ENCODE measurements at regions not wholly inside any gene's neighbourhood (a gene's known extent, or its start where the extent isn't known, plus 50 kb on each side); places are given as distances from the start of the nearest gene placed in this dataset.

GRCh38 chr1:117747605-117748004, 141.8 kb downstream of the TENT5C start:
- ATAC-seq (no peak), DNase-seq (ENCODE audit: low spot score) (no peak)
- H3K27me3 Mint-ChIP-seq (ENCODE audit: low read depth) = no peaks in the 10 kb centered on the region; the same call in 1 of the 2 replicates
- H3K4me1 Mint-ChIP-seq = peaks cover 3% of the 10 kb centered on the region; the same call in 1 of the 2 replicates
- CTCF ChIA-PET = no interaction called here
- H3K36me3 Mint-ChIP-seq = peaks cover 6% of the 10 kb centered on the region
- H3K4me3 Mint-ChIP-seq = no peak overlapping the region
- no peak overlapping the region for H3K27ac Mint-ChIP-seq
- peaks cover 45% of the 10 kb centered on the region for H3K9me3 Mint-ChIP-seq
- POLR2A ChIA-PET = no interaction called here
- TF ChIP-seq NR2C2 (CRISPR knock-in tag; IDR thresholded peaks at IDR 0.05) (no peak), SMAD3 (CRISPR knock-in tag; IDR thresholded peaks at IDR 0.05; ENCODE audit: borderline replicate concordance) (no peak), ARID4B (CRISPR knock-in tag; IDR thresholded peaks at IDR 0.05; ENCODE audit: borderline replicate concordance) (no peak)

GRCh38 chr1:117751321-117751720, 145.5 kb downstream of the TENT5C start:
- H3K4me1 Mint-ChIP-seq = peaks cover 8% of the 10 kb centered on the region
- POLR2A ChIA-PET = no interaction called here
- CTCF ChIA-PET = interaction anchor here (1.4 kb wide), 1 partner anchor 43 kb away, joined by 4 read pairs; no protein-coding TSS in a partner anchor
- ATAC-seq (no peak), DNase-seq (ENCODE audit: low spot score) (no peak)
- no peaks in the 10 kb centered on the region; the same call in 1 of the 2 replicates for H3K27me3 Mint-ChIP-seq (ENCODE audit: low read depth)
- H3K36me3 Mint-ChIP-seq = peaks cover 6% of the 10 kb centered on the region
- TF ChIP-seq PRDM15 (CRISPR knock-in tag; IDR thresholded peaks at IDR 0.05) (no peak), ZNF671 (CRISPR knock-in tag; IDR thresholded peaks at IDR 0.05) (no peak), FOXJ3 (CRISPR knock-in tag; IDR thresholded peaks at IDR 0.05; ENCODE audit: borderline replicate concordance) (no peak), JUN (CRISPR knock-in tag; IDR thresholded peaks at IDR 0.05) (no peak), FOXK1 (CRISPR knock-in tag; IDR thresholded peaks at IDR 0.05) (no peak), CREM (CRISPR knock-in tag; IDR thresholded peaks at IDR 0.05) (no peak), E2F5 (CRISPR knock-in tag; IDR thresholded peaks at IDR 0.05) (no peak), RORB (CRISPR knock-in tag; IDR thresholded peaks at IDR 0.05) (no peak), IRF2 (CRISPR knock-in tag; IDR thresholded peaks at IDR 0.05; ENCODE audit: borderline replicate concordance, low read depth) (no peak), TEAD1 (CRISPR knock-in tag; IDR thresholded peaks at IDR 0.05) (no peak), MXD4 (CRISPR knock-in tag; IDR thresholded peaks at IDR 0.05; ENCODE audit: borderline replicate concordance) (no peak), EMX1 (CRISPR knock-in tag; IDR thresholded peaks at IDR 0.05) (no peak), NFATC4 (CRISPR knock-in tag; IDR thresholded peaks at IDR 0.05) (no peak), FOXP1 (CRISPR knock-in tag; IDR thresholded peaks at IDR 0.05; ENCODE audit: borderline replicate concordance) (no peak), CTCF (IDR thresholded peaks at IDR 0.05) (no peak), MLX (CRISPR knock-in tag; IDR thresholded peaks at IDR 0.05) (no peak), CBFB (CRISPR knock-in tag; IDR thresholded peaks at IDR 0.05; ENCODE audit: low read depth) (no peak), ATF2 (CRISPR knock-in tag; IDR thresholded peaks at IDR 0.05; ENCODE audit: borderline replicate concordance, low read depth) (no peak), E2F1 (CRISPR knock-in tag; IDR thresholded peaks at IDR 0.05) (no peak)
- H3K9me3 Mint-ChIP-seq = peaks cover 23% of the 10 kb centered on the region
- no peak overlapping the region for H3K27ac Mint-ChIP-seq
- H3K4me3 Mint-ChIP-seq = no peak overlapping the region

All from WTC11 (cell line).